GM12875 (cell line): ENCODE measurements at regions not wholly inside any gene's neighbourhood (a gene's known extent, or its start where the extent isn't known, plus 50 kb on each side); places are given as distances from the start of the nearest gene placed in this dataset.

Experiments
- H3K4me3 ChIP-seq: one replicate; pipeline ENCODE4 v1.5.1; 2011; ENCODE audit warnings: low read depth, low read length, control low read depth
- TF ChIP-seq, protein P1 (sequence below): IDR thresholded peaks from 2 replicates; pipeline ENCODE4 v1.5.1; 2011; ENCODE audit warnings: low read depth, mild to moderate bottlenecking, control low read depth, inconsistent platforms, low read length, moderate library complexity, borderline replicate concordance; ENCODE audit not compliant: insufficient read depth

DNA sequence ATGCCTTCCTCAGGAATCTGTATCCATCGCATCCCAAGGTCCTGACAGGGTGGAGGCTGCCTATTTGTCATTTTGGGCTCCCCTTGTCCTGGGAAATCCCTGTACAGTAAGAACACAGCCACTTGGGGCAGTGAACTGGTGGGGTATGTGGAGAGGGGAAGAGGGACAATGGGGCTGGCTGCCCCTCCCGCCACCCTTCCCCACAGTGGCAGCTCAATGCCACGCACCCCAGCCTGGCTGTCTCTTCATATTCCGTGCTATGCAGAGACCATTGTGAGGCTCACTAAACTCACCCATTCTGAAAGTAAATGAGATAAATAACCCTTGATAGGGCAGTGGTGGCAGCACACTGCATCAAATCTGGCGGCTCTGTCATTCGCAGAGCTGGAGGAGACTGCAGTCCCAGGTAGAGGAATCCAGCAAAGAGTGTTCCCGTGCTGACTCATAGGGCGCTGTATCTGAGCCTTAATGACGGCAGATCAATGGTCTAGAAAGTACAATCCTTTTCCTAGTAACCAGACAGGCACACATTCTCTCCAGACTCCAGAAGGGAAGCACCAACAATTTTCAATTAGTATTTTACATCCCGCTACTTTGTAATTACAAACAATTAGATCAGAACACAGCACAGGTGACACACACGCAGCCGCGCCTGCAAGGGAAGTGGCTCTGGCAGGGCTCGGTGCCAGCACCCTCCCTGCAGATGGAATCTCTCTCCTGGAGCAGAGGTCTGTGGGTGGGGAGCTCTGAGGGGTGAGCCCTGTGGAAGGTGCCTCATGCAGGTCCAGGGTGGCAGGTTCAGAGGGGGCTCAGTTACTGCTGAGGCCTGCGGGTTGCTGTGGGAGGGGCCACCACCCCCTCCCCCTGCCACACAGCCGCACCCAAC is 167.9 kb upstream of the B3GAT1 start:
- no peak overlapping the region for H3K4me3 ChIP-seq
- TF ChIP-seq, protein P1, sequence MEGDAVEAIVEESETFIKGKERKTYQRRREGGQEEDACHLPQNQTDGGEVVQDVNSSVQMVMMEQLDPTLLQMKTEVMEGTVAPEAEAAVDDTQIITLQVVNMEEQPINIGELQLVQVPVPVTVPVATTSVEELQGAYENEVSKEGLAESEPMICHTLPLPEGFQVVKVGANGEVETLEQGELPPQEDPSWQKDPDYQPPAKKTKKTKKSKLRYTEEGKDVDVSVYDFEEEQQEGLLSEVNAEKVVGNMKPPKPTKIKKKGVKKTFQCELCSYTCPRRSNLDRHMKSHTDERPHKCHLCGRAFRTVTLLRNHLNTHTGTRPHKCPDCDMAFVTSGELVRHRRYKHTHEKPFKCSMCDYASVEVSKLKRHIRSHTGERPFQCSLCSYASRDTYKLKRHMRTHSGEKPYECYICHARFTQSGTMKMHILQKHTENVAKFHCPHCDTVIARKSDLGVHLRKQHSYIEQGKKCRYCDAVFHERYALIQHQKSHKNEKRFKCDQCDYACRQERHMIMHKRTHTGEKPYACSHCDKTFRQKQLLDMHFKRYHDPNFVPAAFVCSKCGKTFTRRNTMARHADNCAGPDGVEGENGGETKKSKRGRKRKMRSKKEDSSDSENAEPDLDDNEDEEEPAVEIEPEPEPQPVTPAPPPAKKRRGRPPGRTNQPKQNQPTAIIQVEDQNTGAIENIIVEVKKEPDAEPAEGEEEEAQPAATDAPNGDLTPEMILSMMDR: no peak

DNA sequence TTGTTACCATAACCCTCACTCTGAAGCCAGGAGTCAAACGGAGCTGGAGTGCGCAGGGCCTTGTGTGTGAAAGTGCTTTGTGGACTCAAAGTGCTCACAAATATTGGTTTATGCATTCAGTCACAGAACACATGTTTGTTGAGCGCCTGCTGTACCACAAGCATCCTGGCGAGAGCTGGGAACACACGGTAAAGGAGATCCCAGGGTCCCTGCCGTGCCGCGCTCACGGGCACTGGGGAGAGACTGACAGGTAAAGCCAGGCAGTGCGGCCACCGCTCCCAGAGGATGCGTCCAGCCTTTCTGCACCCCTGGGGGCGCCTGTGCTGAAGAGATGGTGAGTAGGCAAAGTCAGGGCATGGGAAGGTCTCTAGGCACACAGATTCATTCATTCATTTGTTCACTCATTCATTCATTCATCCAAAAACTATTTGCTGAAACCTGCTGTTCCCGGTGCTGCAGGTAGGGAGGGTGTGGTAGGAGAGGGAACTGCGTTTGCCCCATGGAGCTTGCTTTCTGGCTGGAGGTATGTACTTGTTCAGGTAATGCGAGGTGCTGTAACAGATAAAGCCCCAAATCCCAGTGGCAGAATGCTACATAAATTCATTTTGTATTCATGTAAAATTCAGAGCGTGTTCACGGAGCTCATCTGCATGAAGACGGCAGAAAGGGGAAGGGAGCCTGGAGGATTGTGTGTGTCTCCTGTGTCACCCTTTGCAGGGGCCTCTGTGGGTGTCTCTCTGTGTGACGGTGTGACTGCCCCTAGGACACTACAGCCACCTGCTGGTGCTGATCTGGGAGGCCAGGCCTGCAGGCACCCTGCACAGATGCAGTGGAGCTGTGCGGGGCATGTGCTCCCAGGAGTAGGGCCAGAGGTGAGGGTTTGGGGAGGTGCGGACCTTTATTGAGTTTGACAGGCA is 167.0 kb upstream of the B3GAT1 start:
- no peak overlapping the region for H3K4me3 ChIP-seq
- TF ChIP-seq, protein P1: peak; percentile 17; the same call in 1 of the 2 replicates

GRCh38 chr11:134577751-134578395 is 165.8 kb upstream of the B3GAT1 start:
- no peak overlapping the region for H3K4me3 ChIP-seq
- TF ChIP-seq, protein P1: no peak

GRCh38 chr11:134576721-134577171 is 164.7 kb upstream of the B3GAT1 start:
- no peak overlapping the region for H3K4me3 ChIP-seq
- TF ChIP-seq, protein P1: no peak

DNA sequence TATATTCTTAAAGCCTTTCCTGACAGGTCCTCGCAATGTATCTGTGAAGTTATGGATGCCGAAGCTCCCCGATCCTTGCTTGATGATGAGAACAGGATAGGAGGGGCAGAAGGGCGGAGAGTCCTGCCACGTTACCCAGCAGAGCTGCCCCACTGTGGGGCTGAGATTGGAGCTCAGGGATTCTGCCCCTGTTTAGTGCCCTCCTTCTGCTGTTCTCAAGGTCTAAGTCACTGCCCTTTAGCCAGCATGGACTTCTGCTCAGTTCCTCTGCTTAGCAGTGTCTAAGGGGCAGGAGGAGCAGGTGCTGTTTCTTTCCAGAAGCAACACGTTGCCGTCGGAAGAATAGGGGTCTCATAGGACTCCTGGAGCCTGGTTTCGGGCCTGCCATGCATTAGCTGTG is 164.2 kb upstream of the B3GAT1 start:
- no peak overlapping the region for H3K4me3 ChIP-seq

DNA sequence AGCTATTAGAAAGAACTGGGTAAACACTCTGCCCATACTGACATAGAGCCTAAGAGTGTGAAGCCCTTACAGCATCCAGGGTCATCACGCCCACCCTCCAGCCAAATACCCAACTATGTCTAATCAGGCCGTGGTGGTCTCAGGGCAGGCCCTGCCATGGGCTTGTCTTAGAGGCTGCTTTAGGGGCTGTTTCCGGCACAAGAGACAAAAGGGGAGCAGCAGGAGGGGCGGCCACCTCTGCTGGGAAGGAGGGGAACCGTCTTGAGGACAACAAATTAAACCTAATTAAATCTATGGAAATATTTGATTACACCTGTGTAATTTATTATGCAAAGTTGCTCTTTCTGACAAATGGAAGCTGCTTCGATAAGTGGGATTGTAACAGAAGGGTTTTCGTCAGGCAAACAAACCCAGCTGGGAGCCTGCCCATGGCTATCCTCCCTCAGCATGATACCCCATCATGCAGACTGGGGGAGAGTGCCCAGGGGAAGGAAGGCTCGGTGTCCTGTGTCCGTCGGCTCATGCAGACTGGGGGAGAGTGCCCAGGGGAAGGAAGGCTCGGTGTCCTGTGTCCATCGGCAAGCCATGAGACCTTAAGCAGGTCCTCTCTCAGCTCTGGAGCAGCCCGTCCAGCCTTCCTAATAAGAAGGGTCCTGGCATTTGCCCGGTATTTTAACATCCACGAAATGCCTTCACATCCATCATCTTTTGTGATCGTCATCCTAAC is 163.6 kb upstream of the B3GAT1 start:
- TF ChIP-seq, protein P1: no peak
- H3K4me3 ChIP-seq: no peak overlapping the region

More for the DNA sequence above, 164.2 kb upstream of the B3GAT1 start:
- TF ChIP-seq, protein P1: no peak
